ENCODE measurements at regions not wholly inside any gene's neighbourhood (a gene's known extent, or its start where the extent isn't known, plus 50 kb on each side); places are given as distances from the start of the nearest gene placed in this dataset.

GRCh38 chrX:137654481-137654880 lies 88.6 kb downstream of the ZIC3 start:
- CTCF ChIA-PET (ENCODE audit: low intra/inter-chr PET ratio, low total read pairs): no interaction called here

GRCh38 chrX:137667776-137668175 lies 101.8 kb downstream of the ZIC3 start:
- Histone ChIP-seq H3K79me2 (ENCODE audit: insufficient read depth, low read length) (no peaks in the 10 kb centered on the region), H3K4me2 (ENCODE audit: low read depth, low read length) (no peak overlapping the region), H3K4me1 (ENCODE audit: insufficient read depth, low read length) (no peaks in the 10 kb centered on the region), H3K36me3 (replicated peaks in 1 of 2; ENCODE audit: control insufficient read depth in 1 of 2, insufficient read depth in 2 of 2, low read length in 2 of 2) (no peaks in the 10 kb centered on the region), H3K27ac (ENCODE audit: extremely low read length, insufficient read depth, low read length) (no peak overlapping the region), H3K4me3 (replicated peaks in 1 of 3; ENCODE audit: insufficient read depth in 1 of 3, low read depth in 2 of 3, low read length in 3 of 3) (no peak overlapping the region), H3K9ac (ENCODE audit: insufficient read depth, low read depth, low read length) (no peak overlapping the region), H3K9me3 (ENCODE audit: low read length) (no peaks in the 10 kb centered on the region), H4K20me1 (ENCODE audit: insufficient read depth, low read length) (no peaks in the 10 kb centered on the region), H2AFZ (ENCODE audit: low read length) (no peak overlapping the region), H3K27me3 (ENCODE audit: control insufficient read depth in 1 of 2, insufficient read depth in 2 of 2, low read length in 2 of 2) (no peaks in the 10 kb centered on the region)
- ChIA-PET POLR2A (no interaction called here), CTCF (ENCODE audit: low intra/inter-chr PET ratio, low total read pairs) (no interaction called here)
- WGBS (ENCODE audit: low lambda C conversion rate): 36% methylated on average over 6 of the region's 6 CpGs
- no peak for FAIRE-seq
- no peak for DNase-seq (ENCODE audit: low spot score)
- ATAC-seq: no peak
- in situ Hi-C loops (cut with HindIII; ENCODE audit: extremely low pct_ligation_motif_present, low pct_unique_long_range_greater_than_20kb): no loop called here
- BruUV-seq (replicated peaks): no TSS peak
- TF ChIP-seq PHF20 (CRISPR knock-in tag; IDR thresholded peaks at IDR 0.05) (no peak), ZSCAN5A (CRISPR knock-in tag; IDR thresholded peaks at IDR 0.05; ENCODE audit: borderline replicate concordance) (no peak), RAD51 (IDR thresholded peaks at IDR 0.05; ENCODE audit: borderline replicate concordance) (no peak), SIX4 (CRISPR knock-in tag; IDR thresholded peaks at IDR 0.05) (no peak)
- intact Hi-C loops (cut with micrococcal nuclease; ENCODE audit: unreplicated experiment): no loop called here

More at GRCh38 chrX:137654481-137654880, 88.6 kb downstream of the ZIC3 start:
- in situ Hi-C loops (cut with HindIII; ENCODE audit: extremely low pct_ligation_motif_present, low pct_unique_long_range_greater_than_20kb): no loop called here
- H3K4me3 ChIP-seq (replicated peaks in 1 of 3; ENCODE audit: insufficient read depth in 1 of 3, low read depth in 2 of 3, low read length in 3 of 3): no peak overlapping the region
- H4K20me1 ChIP-seq (ENCODE audit: insufficient read depth, low read length): no peaks in the 10 kb centered on the region
- no TSS peak for BruUV-seq (replicated peaks)
- H3K36me3 ChIP-seq (replicated peaks in 1 of 2; ENCODE audit: control insufficient read depth in 1 of 2, insufficient read depth in 2 of 2, low read length in 2 of 2): no peaks in the 10 kb centered on the region
- H3K4me1 ChIP-seq (ENCODE audit: insufficient read depth, low read length): no peaks in the 10 kb centered on the region
- FAIRE-seq: no peak
- DNase-seq (ENCODE audit: low spot score): no peak
- H3K79me2 ChIP-seq (ENCODE audit: insufficient read depth, low read length): no peaks in the 10 kb centered on the region
- H3K9ac ChIP-seq (ENCODE audit: insufficient read depth, low read depth, low read length): no peak overlapping the region
- H2AFZ ChIP-seq (ENCODE audit: low read length): no peak overlapping the region
- POLR2A ChIA-PET: no interaction called here
- H3K27me3 ChIP-seq (ENCODE audit: control insufficient read depth in 1 of 2, insufficient read depth in 2 of 2, low read length in 2 of 2): no peaks in the 10 kb centered on the region
- no peaks in the 10 kb centered on the region for H3K9me3 ChIP-seq (ENCODE audit: low read length)
- no peak overlapping the region for H3K4me2 ChIP-seq (ENCODE audit: low read depth, low read length)
- no peak for ATAC-seq
- TF ChIP-seq BRF2 (CRISPR knock-in tag; IDR thresholded peaks at IDR 0.05) (no peak), TGIF2 (CRISPR knock-in tag; IDR thresholded peaks at IDR 0.05) (no peak), ZNF33B (CRISPR knock-in tag; IDR thresholded peaks at IDR 0.05) (no peak), MED13 (CRISPR knock-in tag; IDR thresholded peaks at IDR 0.05) (no peak), NFYC (CRISPR knock-in tag; IDR thresholded peaks at IDR 0.05) (no peak), ZNF552 (CRISPR knock-in tag; IDR thresholded peaks at IDR 0.05; ENCODE audit: borderline replicate concordance) (no peak), IRF1 (CRISPR knock-in tag; IDR thresholded peaks at IDR 0.05; ENCODE audit: low read depth) (no peak), KAT2B (IDR thresholded peaks at IDR 0.05; ENCODE audit: borderline replicate concordance, low read depth, low read length) (no peak), YEATS4 (CRISPR knock-in tag; IDR thresholded peaks at IDR 0.05; ENCODE audit: borderline replicate concordance) (no peak)
- intact Hi-C loops (cut with micrococcal nuclease; ENCODE audit: unreplicated experiment): no loop called here
- H3K27ac ChIP-seq (ENCODE audit: extremely low read length, insufficient read depth, low read length): no peak overlapping the region
